IMR-90 (cell line): ENCODE measurements at regions not wholly inside any gene's neighbourhood (a gene's known extent, or its start where the extent isn't known, plus 50 kb on each side); places are given as distances from the start of the nearest gene placed in this dataset.

Source experiments
- ATAC-seq: fragments of 200-7000 bp; cut with Tn5 transposase; 2 replicates; pipeline ENCODE4 v1.9.1; 2020; ENCODE audit warnings: low read depth, mild to moderate bottlenecking, moderate library complexity
- BruUV-seq: library from RNA; stranded (reverse); fragments of 400-500 nt; replicated peaks from 2 replicates; lab custom pipeline; 2021; lab: Mats Ljungman, UMichigan
- CTCF ChIA-PET: fragments of 300-600 bp; formaldehyde crosslinking; extraction: SDS; loops from one replicate; lab custom pipeline; 2021; ENCODE audit warnings: antibody characterized with exemption; lab: Yijun Ruan, JAX
- POLR2A ChIA-PET: fragments of 300-600 bp; sonication (Branson Sonifier 250); formaldehyde crosslinking; loops from one replicate; lab custom pipeline; 2022; ENCODE audit warnings: antibody characterized with exemption; ENCODE audit not compliant: unreplicated experiment; lab: Charles Lee
- DNase-seq: peaks from one replicate; pipeline ENCODE4 v3.0.0; 2013
- H2AFZ ChIP-seq: replicated peaks from 2 replicates; pipeline ENCODE3; 2013; ENCODE audit warnings: low read length, mild to moderate bottlenecking; ENCODE audit not compliant: poor library complexity
- H2AK5ac ChIP-seq: 2 replicates; pipeline ENCODE4 v1.6.1; 2013; ENCODE audit warnings: low read depth, low read length, inconsistent platforms
- H2AK9ac ChIP-seq: replicated peaks from 2 replicates; pipeline ENCODE3; 2013; ENCODE audit warnings: mild to moderate bottlenecking, low read depth, low read length, moderate library complexity; ENCODE audit not compliant: poor library complexity
- H2BK120ac ChIP-seq: 2 replicates; pipeline ENCODE4 v1.6.1; 2013; ENCODE audit warnings: low read depth, low read length, inconsistent platforms
- H2BK15ac ChIP-seq: 3 replicates; pipeline ENCODE4 v1.6.1; 2013; ENCODE audit warnings: low read depth, low read length, inconsistent platforms
- H2BK20ac ChIP-seq: 2 replicates; pipeline ENCODE4 v1.6.1; 2013; ENCODE audit warnings: low read depth, mild to moderate bottlenecking, inconsistent platforms, low read length, moderate library complexity
- H2BK5ac ChIP-seq: 2 replicates; pipeline ENCODE4 v1.6.1; 2013; ENCODE audit warnings: mild to moderate bottlenecking, low read depth, low read length, inconsistent platforms; ENCODE audit not compliant: poor library complexity, severe bottlenecking
- H3K14ac ChIP-seq: replicated peaks from 2 replicates; pipeline ENCODE4 v1.6.1; 2013; ENCODE audit warnings: low read depth, low read length, inconsistent platforms
- H3K18ac ChIP-seq: 2 replicates; pipeline ENCODE4 v1.6.1; 2013; ENCODE audit warnings: low read depth, low read length, control low read depth
- H3K23ac ChIP-seq: 2 replicates; pipeline ENCODE4 v1.6.1; 2013; ENCODE audit warnings: low read depth, low read length, inconsistent platforms
- H3K27ac ChIP-seq: 2 replicates; pipeline ENCODE4 v1.5.1; 2013; ENCODE audit warnings: mild to moderate bottlenecking, control low read depth, low read length; ENCODE audit not compliant: insufficient read depth
- H3K27me3 ChIP-seq: 2 replicates; pipeline ENCODE4 v1.6.1; 2013; ENCODE audit warnings: low read length; ENCODE audit not compliant: control insufficient read depth, insufficient read depth
- H3K36me3 ChIP-seq: 2 replicates; pipeline ENCODE4 v1.6.1; 2013; ENCODE audit warnings: low read length, mixed read lengths; ENCODE audit not compliant: control insufficient read depth, insufficient read depth
- H3K4ac ChIP-seq: 2 replicates; pipeline ENCODE4 v1.6.1; 2013; ENCODE audit warnings: low read depth, low read length, inconsistent platforms
- H3K4me1 ChIP-seq: 2 replicates; pipeline ENCODE4 v1.6.1; 2013; ENCODE audit warnings: low read length, mixed read lengths; ENCODE audit not compliant: control insufficient read depth, insufficient read depth
- H3K4me2 ChIP-seq: 2 replicates; pipeline ENCODE4 v1.6.1; 2013; ENCODE audit warnings: low read depth, mild to moderate bottlenecking, control low read depth, low read length, moderate library complexity
- H3K4me3 ChIP-seq: 2 replicates; pipeline ENCODE4 v1.5.1; 2013; ENCODE audit warnings: low read depth, mild to moderate bottlenecking, control low read depth, low read length, moderate library complexity; ENCODE audit not compliant: insufficient read depth
- H3K56ac ChIP-seq: 2 replicates; pipeline ENCODE4 v1.6.1; 2013; ENCODE audit warnings: low read length, inconsistent platforms; ENCODE audit not compliant: insufficient read depth; ENCODE audit errors: extremely low read depth
- H3K79me1 ChIP-seq, 2 experiments: 2 replicates each; pipeline ENCODE4 v1.6.1; 2013; ENCODE audit warnings: low read length in 2 of 2, inconsistent platforms in 1 of 2, low read depth in 1 of 2
- H3K9ac ChIP-seq: 2 replicates; pipeline ENCODE4 v1.6.1; 2013; ENCODE audit warnings: low read depth, low read length, control low read depth
- H3K9me1 ChIP-seq: 2 replicates; pipeline ENCODE4 v1.6.1; 2013; ENCODE audit warnings: low read length, inconsistent platforms; ENCODE audit not compliant: insufficient read depth
- H3K9me3 ChIP-seq: 2 replicates; pipeline ENCODE4 v1.6.1; 2013; ENCODE audit warnings: low read length; ENCODE audit not compliant: control insufficient read depth, insufficient read depth
- H4K20me1 ChIP-seq: 2 replicates; pipeline ENCODE4 v1.6.1; 2013; ENCODE audit warnings: low read length, inconsistent platforms; ENCODE audit not compliant: insufficient read depth
- H4K5ac ChIP-seq: 2 replicates; pipeline ENCODE4 v1.6.1; 2013; ENCODE audit warnings: mild to moderate bottlenecking, low read depth, low read length, control low read depth
- H4K8ac ChIP-seq, 2 experiments: 2 replicates each; pipeline ENCODE4 v1.6.1; 2013; ENCODE audit warnings: low read depth in 2 of 2, low read length in 2 of 2, control low read depth in 1 of 2, inconsistent platforms in 1 of 2
- H4K91ac ChIP-seq: 2 replicates; pipeline ENCODE4 v1.6.1; 2013; ENCODE audit warnings: low read depth, low read length, inconsistent platforms; ENCODE audit not compliant: insufficient read depth
- BHLHE40 ChIP-seq: fragments of 150-350 bp; IDR thresholded peaks from 2 replicates; pipeline ENCODE4 v1.6.1; 2016; ENCODE audit warnings: mild to moderate bottlenecking, low read depth, low read length
- FOS ChIP-seq: fragments of 150-350 bp; IDR thresholded peaks from 2 replicates; pipeline ENCODE4 v1.6.1; 2016; ENCODE audit warnings: low read depth, low read length
- SMC3 ChIP-seq: fragments of 150-350 bp; IDR thresholded peaks from 2 replicates; pipeline ENCODE4 v1.6.1; 2016; ENCODE audit warnings: low read depth, mild to moderate bottlenecking, antibody characterized with exemption, low read length, moderate library complexity
- WGBS, 2 experiments: methylation state at CpG; one replicate each; pipeline versions ENCODE4 v1.1.5 to v1.1.7; 2013; ENCODE audit warnings: missing lambda C conversion rate in 2 of 2; ENCODE audit not compliant: insufficient read length in 1 of 2; ENCODE audit errors: extremely low coverage in 2 of 2; 5-methylcytosine and 5-hydroxymethylcytosine counted together
- dilution Hi-C: fragments of 300-500 bp; cut with HindIII; formaldehyde crosslinking; loops from one replicate; pipeline ENCODE4 v1.14.3; 2018; ENCODE audit warnings: low sequenced_read_pairs; ENCODE audit not compliant: unreplicated experiment
- in situ Hi-C: fragments of 300-500 bp; cut with MboI; formaldehyde crosslinking; loops from 3 replicates; pipeline ENCODE4 v1.14.3; 2019; ENCODE audit warnings: low sequenced_read_pairs, inconsistent platforms, mixed read lengths
- intact Hi-C: fragments of 100-400 bp; cut with micrococcal nuclease; formaldehyde crosslinking; loops from 2 replicates; pipeline ENCODE4 v1.10.0; 2022
- TF ChIP-seq, protein P1 (sequence below): fragments of 150-350 bp; IDR thresholded peaks from 2 replicates; pipeline ENCODE4 v1.6.1; 2016; ENCODE audit warnings: low read depth, mild to moderate bottlenecking, low read length, moderate library complexity, borderline replicate concordance
- TF ChIP-seq, protein P2 (sequence below): fragments of 150-350 bp; IDR thresholded peaks from 2 replicates; pipeline ENCODE4 v1.6.1; 2017; ENCODE audit warnings: mild to moderate bottlenecking, antibody characterized with exemption, low read length, low read depth

DNA sequence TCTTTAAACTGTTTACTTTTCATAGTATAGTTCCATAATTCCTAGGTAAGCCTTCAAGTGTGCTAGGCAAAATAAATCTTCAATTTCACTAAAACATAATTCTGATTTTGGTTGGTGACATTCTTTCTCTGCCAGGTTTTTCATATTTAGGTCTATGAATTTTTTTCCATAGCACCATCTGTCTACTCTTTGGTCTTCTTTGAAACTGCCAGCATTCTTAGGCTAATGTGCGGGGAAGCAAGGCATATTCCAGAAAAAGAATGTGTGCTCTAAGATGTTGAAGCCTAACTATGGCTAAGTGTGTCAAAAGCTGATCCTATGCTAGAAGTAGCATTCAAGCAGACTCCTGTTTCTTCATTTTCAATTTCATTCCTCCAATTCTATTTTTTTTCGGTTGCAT is 213.9 kb upstream of the C11orf87 start:
- ChIA-PET POLR2A (no interaction called here), CTCF (interaction anchor here (0.6 kb wide), 2 partner anchors 26 to 259 kb away, joined by 3 read pairs; no protein-coding TSS in a partner anchor)
- Histone ChIP-seq H3K27ac (no peak overlapping the region), H2BK15ac (no peak overlapping the region), H3K9me1 (no peaks in the 10 kb centered on the region), H3K36me3 (no peaks in the 10 kb centered on the region), H4K91ac (no peak overlapping the region), H3K56ac (no peak overlapping the region), H3K4me2 (no peak overlapping the region), H3K27me3 (no peaks in the 10 kb centered on the region), H2AK5ac (no peak overlapping the region), H3K23ac (no peak overlapping the region), H4K5ac (no peak overlapping the region), H2AK9ac (no peak overlapping the region), H2BK5ac (no peak overlapping the region), H4K8ac (no peak overlapping the region), H3K14ac (no peak overlapping the region), H2BK20ac (no peak overlapping the region), H3K4me3 (no peak overlapping the region), H3K79me1 (no peaks in the 10 kb centered on the region), H4K20me1 (no peaks in the 10 kb centered on the region), H3K9ac (no peak overlapping the region), H3K4me1 (no peaks in the 10 kb centered on the region), H2AFZ (no peak overlapping the region), H3K9me3 (no peaks in the 10 kb centered on the region), H3K4ac (no peak overlapping the region), H2BK120ac (no peak overlapping the region), H3K18ac (no peak overlapping the region)
- no TSS peak for BruUV-seq
- in situ Hi-C loops: no loop called here
- intact Hi-C loops: no loop called here
- TF ChIP-seq SMC3 (no peak), FOS (no peak), BHLHE40 (no peak)
- TF ChIP-seq, protein P1, sequence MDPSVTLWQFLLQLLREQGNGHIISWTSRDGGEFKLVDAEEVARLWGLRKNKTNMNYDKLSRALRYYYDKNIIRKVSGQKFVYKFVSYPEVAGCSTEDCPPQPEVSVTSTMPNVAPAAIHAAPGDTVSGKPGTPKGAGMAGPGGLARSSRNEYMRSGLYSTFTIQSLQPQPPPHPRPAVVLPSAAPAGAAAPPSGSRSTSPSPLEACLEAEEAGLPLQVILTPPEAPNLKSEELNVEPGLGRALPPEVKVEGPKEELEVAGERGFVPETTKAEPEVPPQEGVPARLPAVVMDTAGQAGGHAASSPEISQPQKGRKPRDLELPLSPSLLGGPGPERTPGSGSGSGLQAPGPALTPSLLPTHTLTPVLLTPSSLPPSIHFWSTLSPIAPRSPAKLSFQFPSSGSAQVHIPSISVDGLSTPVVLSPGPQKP: no peak
- TF ChIP-seq, protein P2, sequence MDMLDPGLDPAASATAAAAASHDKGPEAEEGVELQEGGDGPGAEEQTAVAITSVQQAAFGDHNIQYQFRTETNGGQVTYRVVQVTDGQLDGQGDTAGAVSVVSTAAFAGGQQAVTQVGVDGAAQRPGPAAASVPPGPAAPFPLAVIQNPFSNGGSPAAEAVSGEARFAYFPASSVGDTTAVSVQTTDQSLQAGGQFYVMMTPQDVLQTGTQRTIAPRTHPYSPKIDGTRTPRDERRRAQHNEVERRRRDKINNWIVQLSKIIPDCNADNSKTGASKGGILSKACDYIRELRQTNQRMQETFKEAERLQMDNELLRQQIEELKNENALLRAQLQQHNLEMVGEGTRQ: no peak
- dilution Hi-C loops: no loop called here
- ATAC-seq (no peak), DNase-seq (no peak)
- WGBS, 2 experiments: no CpG with 5 or more reads among the region's 2 CpGs
